ENCODE measurements at regions not wholly inside any gene's neighbourhood (a gene's known extent, or its start where the extent isn't known, plus 50 kb on each side); places are given as distances from the start of the nearest gene placed in this dataset.
"Not testable (repeated sequence)": the region's sequence is repeated elsewhere in the genome, so short reads cannot be mapped to it uniquely, and the experiment has no call there.

GRCh38 chrX:52261125-52261462 is 76.4 kb downstream of the MAGED4 start:
- DNase-seq (no peak), ATAC-seq (no peak)
- intact Hi-C loops (cut with micrococcal nuclease): no loop called here

- intact Hi-C loops (cut with micrococcal nuclease): no loop called here
- peak; percentile 94 for DNase-seq
- peak; percentile 100 for ATAC-seq
These were observed 76.9 kb downstream of the MAGED4 start for GRCh38 chrX:52261463-52262194.

- peak; percentile 19 for ATAC-seq
- intact Hi-C loops (cut with micrococcal nuclease): no loop called here
These were observed 77.5 kb downstream of the MAGED4 start for GRCh38 chrX:52262195-52262546.

GRCh38 chrX:52263417-52263816 is 78.7 kb downstream of the MAGED4 start:
- no peak for ATAC-seq
- no peak for DNase-seq
- intact Hi-C loops (cut with micrococcal nuclease): no loop called here

More at GRCh38 chrX:52262195-52262546, 77.5 kb downstream of the MAGED4 start:
- no peak for DNase-seq

DNA sequence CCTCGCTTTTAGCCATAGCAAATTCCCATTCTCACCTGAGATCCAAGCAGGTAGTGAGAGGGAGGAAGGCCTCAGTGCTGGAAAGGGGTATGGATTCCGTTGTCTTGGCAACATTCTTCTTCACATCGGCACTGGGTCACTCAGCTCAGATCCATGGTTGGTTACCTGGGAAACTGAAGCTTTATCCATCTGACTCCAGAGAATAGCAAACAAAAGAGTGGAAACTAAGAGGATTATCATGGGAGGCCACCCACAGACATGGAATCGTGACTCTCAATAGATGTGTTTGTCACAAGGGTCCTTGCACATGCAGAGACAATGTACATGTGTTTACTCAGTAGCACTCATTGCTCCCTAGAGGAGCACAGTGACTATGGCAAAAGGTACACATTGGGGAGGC is 81.0 kb downstream of the MAGED4 start:
- no peak for ATAC-seq

DNA sequence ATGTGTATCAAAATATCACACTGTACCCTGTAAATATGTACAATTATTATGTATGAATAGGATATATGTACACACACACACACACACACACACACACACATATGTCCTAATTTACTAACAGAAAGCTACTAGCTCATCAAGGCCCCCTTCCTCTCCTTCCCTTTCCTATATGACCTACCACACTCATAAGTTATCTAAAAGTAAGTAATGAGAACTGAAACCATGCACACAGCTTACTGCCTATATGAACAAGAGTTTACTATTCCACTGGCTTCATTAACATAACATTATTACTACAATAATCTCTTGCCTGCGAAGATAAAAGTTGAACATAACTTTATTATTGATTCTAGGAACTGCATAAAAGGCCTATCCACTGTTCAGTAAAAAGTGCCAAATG is 83.8 kb downstream of the MAGED4 start:
- ATAC-seq; DNase-seq; intact Hi-C loops (cut with micrococcal nuclease): not testable (repeated sequence)

More for the DNA sequence above, 81.0 kb downstream of the MAGED4 start:
- DNase-seq: no peak
- intact Hi-C loops (cut with micrococcal nuclease): no loop called here

GRCh38 chrX:52270453-52271116 is 85.9 kb downstream of the MAGED4 start:
- ATAC-seq (no peak), DNase-seq (no peak)
- intact Hi-C loops (cut with micrococcal nuclease): no loop called here

- intact Hi-C loops (cut with micrococcal nuclease): no loop called here
- DNase-seq (no peak), ATAC-seq (no peak)
These were observed 86.5 kb downstream of the MAGED4 start for GRCh38 chrX:52271206-52271605.

DNA sequence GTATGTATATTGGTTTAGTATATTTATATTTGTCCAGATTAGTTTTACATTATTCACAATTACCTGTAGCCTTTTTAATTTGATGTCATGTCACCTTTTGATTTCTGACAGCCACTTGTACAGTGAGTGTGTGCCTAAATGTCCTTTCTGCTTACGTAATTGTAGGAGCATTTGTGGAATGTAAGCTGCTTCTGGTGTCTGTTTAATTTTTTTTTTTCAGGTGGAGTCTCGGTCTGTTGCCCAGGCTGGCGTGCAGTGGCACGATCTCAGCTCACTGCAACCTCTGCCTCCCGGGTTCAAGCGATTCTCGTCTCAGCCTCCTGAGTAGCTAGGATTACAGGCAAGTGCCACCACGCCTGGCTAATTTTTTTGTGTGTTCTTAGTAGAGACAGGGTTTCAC is 91.2 kb upstream of the XAGE2 start:
- DNase-seq (no peak), ATAC-seq (no peak)
- intact Hi-C loops (cut with micrococcal nuclease): no loop called here

DNA sequence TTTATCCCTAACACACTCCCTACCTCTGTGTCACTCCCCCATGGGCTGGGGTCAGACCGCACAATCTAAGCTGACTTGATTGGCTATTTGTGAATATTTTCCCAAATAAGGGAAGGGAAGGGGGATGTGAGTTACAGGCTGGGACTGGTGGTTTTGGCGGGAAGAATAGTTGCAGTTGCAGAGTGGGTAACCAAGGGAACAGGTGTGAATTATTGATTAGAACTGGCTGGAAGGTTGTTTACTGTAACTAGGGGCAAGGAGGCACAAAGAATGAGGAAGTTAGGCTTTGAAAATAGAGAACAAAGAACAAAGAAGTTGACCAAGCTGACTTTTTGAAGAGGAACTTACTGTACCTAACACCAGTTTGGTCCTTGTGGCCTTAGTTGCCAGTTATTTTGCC is 88.0 kb upstream of the XAGE2 start:
- ATAC-seq: no peak
- intact Hi-C loops (cut with micrococcal nuclease): no loop called here
- no peak for DNase-seq

DNA sequence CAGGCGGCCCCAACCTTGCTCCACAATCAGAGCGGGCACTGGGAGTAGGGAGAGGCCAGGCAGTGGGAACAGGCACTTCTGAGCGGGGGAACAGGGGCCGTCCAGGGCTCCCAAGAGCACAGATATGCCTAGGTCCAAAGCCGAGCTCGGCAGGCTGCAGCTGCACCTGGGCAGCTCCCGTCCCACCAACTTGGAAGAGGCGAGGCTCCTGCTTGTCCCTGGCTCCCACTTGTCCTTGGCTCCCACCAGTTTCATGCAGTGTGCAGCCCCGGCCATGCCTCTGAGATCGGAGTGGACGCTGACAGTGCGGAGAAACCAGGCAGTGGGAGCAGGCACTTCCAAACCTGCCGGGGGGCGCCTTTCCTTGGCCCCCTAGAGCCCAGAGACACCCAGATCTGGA is 84.0 kb upstream of the XAGE2 start:
- no peak for DNase-seq
- intact Hi-C loops (cut with micrococcal nuclease): no loop called here
- no peak for ATAC-seq

- ATAC-seq; intact Hi-C loops (cut with micrococcal nuclease); DNase-seq: not testable (repeated sequence)
These were observed 69.9 kb upstream of the XAGE2 start for GRCh38 chrX:52298968-52299367.

- intact Hi-C loops (cut with micrococcal nuclease); DNase-seq: not testable (repeated sequence)
These were observed 60.3 kb upstream of the XAGE2 start for GRCh38 chrX:52308532-52308931.

More at GRCh38 chrX:52308532-52308931, 60.3 kb upstream of the XAGE2 start:
- not testable (repeated sequence) for ATAC-seq

Data from left ventricle myocardium superior (tissue), 1 donor.